Calu3 (cell line): ENCODE measurements at regions not wholly inside any gene's neighbourhood (a gene's known extent, or its start where the extent isn't known, plus 50 kb on each side); places are given as distances from the start of the nearest gene placed in this dataset.
"Not testable (repeated sequence)": the region's sequence is repeated elsewhere in the genome, so short reads cannot be mapped to it uniquely, and the experiment has no call there.

Source experiments
- BruUV-seq: library from RNA; stranded (reverse); fragments of 400-500 nt; replicated peaks from 2 replicates; lab custom pipeline; 2021; lab: Mats Ljungman, UMichigan
- CTCF ChIA-PET: fragments of 300-600 bp; sonication (Branson Sonifier 250); formaldehyde crosslinking; loops from one replicate; lab custom pipeline; 2022; ENCODE audit warnings: antibody characterized with exemption; lab: Charles Lee
- DNase-seq: peaks from one replicate; pipeline ENCODE4 v3.0.0; 2022
- H3K27ac Mint-ChIP-seq: one replicate; pipeline ENCODE4 v1.8.0; 2022; ENCODE audit warnings: mixed read lengths; ENCODE audit not compliant: unreplicated experiment
- H3K27me3 Mint-ChIP-seq: one replicate; pipeline ENCODE4 v1.8.0; 2022; ENCODE audit warnings: mixed read lengths; ENCODE audit not compliant: unreplicated experiment
- H3K36me3 Mint-ChIP-seq: one replicate; pipeline ENCODE4 v1.8.0; 2022; ENCODE audit warnings: mild to moderate bottlenecking, moderate library complexity, mixed read lengths; ENCODE audit not compliant: insufficient read depth, unreplicated experiment
- H3K4me1 Mint-ChIP-seq: one replicate; pipeline ENCODE4 v1.8.0; 2022; ENCODE audit warnings: mild to moderate bottlenecking, low read depth, mixed read lengths; ENCODE audit not compliant: unreplicated experiment
- H3K4me3 Mint-ChIP-seq: one replicate; pipeline ENCODE4 v1.8.0; 2022; ENCODE audit warnings: mild to moderate bottlenecking, low read depth, moderate library complexity, mixed read lengths; ENCODE audit not compliant: unreplicated experiment
- H3K9me3 Mint-ChIP-seq: one replicate; pipeline ENCODE4 v1.8.0; 2022; ENCODE audit warnings: low read depth, mixed read lengths; ENCODE audit not compliant: unreplicated experiment
- intact Hi-C: fragments of 100-400 bp; cut with micrococcal nuclease; formaldehyde crosslinking; loops from one replicate; pipeline ENCODE4 v1.10.0; 2022; ENCODE audit not compliant: unreplicated experiment
- TF ChIP-seq, protein P1 (sequence below): fragments of 200-600 bp; IDR thresholded peaks from one replicate; pipeline ENCODE4 v1.8.0; 2022; ENCODE audit warnings: antibody characterized with exemption; ENCODE audit not compliant: unreplicated experiment

DNA sequence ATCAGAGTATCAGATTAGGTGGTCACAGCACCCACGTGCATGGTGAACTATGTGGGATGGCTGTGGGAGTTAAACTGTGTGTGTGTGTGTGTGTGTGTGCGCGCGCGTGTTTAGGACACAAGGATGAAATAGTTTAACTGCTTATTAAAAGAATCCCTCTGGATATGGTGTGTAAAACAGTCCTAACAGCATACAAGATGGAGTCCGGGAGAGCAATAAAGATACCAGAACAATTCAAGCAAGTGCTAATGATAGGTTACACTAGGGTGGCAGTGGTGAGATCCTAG lies 202.2 kb downstream of the IPMK start:
- no peak overlapping the region for H3K4me3 Mint-ChIP-seq

GRCh38 chr10:58064714-58065528 lies 202.8 kb downstream of the IPMK start:
- H3K27ac Mint-ChIP-seq: peak overlapping the region; percentile 15
- no TSS peak for BruUV-seq
- no peaks in the 10 kb centered on the region for H3K9me3 Mint-ChIP-seq
- TF ChIP-seq, protein P1, sequence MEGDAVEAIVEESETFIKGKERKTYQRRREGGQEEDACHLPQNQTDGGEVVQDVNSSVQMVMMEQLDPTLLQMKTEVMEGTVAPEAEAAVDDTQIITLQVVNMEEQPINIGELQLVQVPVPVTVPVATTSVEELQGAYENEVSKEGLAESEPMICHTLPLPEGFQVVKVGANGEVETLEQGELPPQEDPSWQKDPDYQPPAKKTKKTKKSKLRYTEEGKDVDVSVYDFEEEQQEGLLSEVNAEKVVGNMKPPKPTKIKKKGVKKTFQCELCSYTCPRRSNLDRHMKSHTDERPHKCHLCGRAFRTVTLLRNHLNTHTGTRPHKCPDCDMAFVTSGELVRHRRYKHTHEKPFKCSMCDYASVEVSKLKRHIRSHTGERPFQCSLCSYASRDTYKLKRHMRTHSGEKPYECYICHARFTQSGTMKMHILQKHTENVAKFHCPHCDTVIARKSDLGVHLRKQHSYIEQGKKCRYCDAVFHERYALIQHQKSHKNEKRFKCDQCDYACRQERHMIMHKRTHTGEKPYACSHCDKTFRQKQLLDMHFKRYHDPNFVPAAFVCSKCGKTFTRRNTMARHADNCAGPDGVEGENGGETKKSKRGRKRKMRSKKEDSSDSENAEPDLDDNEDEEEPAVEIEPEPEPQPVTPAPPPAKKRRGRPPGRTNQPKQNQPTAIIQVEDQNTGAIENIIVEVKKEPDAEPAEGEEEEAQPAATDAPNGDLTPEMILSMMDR: peak; percentile 87
- CTCF ChIA-PET: interaction anchor here (0.6 to 1.8 kb wide), 8 partner anchors 42 to 408 kb away, joined by 3 to 10 read pairs (median 4); no protein-coding TSS in a partner anchor
- H3K36me3 Mint-ChIP-seq: no peaks in the 10 kb centered on the region
- H3K4me1 Mint-ChIP-seq: peaks cover 26% of the 10 kb centered on the region
- peak; percentile 61 for DNase-seq
- H3K4me3 Mint-ChIP-seq: peak overlapping the region; percentile 1
- intact Hi-C loops: loop anchor here (1.0 to 10.0 kb wide), 7 partner anchors 72 to 726 kb away; no protein-coding TSS in a partner anchor
- no peaks in the 10 kb centered on the region for H3K27me3 Mint-ChIP-seq

More for the DNA sequence above, 202.2 kb downstream of the IPMK start:
- TF ChIP-seq, protein P1: no peak
- intact Hi-C loops: loop anchor here (1.0 to 10.0 kb wide), 7 partner anchors 73 to 727 kb away; no protein-coding TSS in a partner anchor
- H3K4me1 Mint-ChIP-seq: peaks cover 26% of the 10 kb centered on the region
- no peaks in the 10 kb centered on the region for H3K36me3 Mint-ChIP-seq
- H3K9me3 Mint-ChIP-seq: no peaks in the 10 kb centered on the region
- no peaks in the 10 kb centered on the region for H3K27me3 Mint-ChIP-seq
- no peak overlapping the region for H3K27ac Mint-ChIP-seq
- no peak for DNase-seq
- CTCF ChIA-PET: interaction anchor here (1.8 kb wide), 1 partner anchor 87 kb away, joined by 10 read pairs; no protein-coding TSS in a partner anchor
- no TSS peak for BruUV-seq

- Mint-ChIP-seq H3K4me1 (peaks cover 26% of the 10 kb centered on the region), H3K27ac (no peak overlapping the region), H3K27me3 (no peaks in the 10 kb centered on the region), H3K36me3 (no peaks in the 10 kb centered on the region), H3K9me3 (no peaks in the 10 kb centered on the region), H3K4me3 (no peak overlapping the region)
- BruUV-seq: no TSS peak
- CTCF ChIA-PET: interaction anchor here (1.2 to 1.5 kb wide), 3 partner anchors 41 to 265 kb away, joined by 3 to 5 read pairs (median 5); no protein-coding TSS in a partner anchor
- TF ChIP-seq, protein P1: no peak
- DNase-seq: no peak
- intact Hi-C loops: loop anchor here (2.0 to 10.0 kb wide), 4 partner anchors 71 to 725 kb away; no protein-coding TSS in a partner anchor
Observed at GRCh38 chr10:58063861-58064480, 203.7 kb downstream of the IPMK start.

DNA sequence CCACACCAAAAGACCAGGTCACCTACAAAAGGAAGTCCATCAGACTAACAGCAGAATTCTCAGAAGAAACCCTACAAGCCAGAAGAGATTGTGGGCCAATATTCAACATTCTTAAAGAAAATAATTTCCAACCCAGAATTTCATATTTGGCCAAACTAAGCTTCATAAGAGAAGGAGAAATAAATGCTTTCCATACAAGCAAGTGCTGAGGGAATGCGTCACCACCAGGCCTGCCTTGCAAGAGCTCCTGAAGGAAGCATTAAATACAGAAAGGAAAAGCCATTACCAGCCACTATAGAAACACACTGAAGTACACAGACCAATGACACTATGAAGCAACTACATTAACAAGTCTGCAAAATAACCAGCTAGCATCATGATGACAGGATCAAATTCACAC lies 209.0 kb downstream of the IPMK start:
- H3K27ac Mint-ChIP-seq, BruUV-seq, intact Hi-C loops, H3K9me3 Mint-ChIP-seq, H3K4me3 Mint-ChIP-seq, H3K36me3 Mint-ChIP-seq, H3K27me3 Mint-ChIP-seq, H3K4me1 Mint-ChIP-seq, CTCF ChIA-PET, DNase-seq: not testable (repeated sequence)
